Activated CD8-positive, alpha-beta memory T cell treated with anti-CD3 and anti-CD28 coated beads for 4 hours (primary cell): ENCODE measurements at regions not wholly inside any gene's neighbourhood (a gene's known extent, or its start where the extent isn't known, plus 50 kb on each side); places are given as distances from the start of the nearest gene placed in this dataset.
"Not testable (repeated sequence)": the region's sequence is repeated elsewhere in the genome, so short reads cannot be mapped to it uniquely, and the experiment has no call there.

Experiments
- DNase-seq, 2 donors: peaks; one replicate each; pipeline ENCODE4 v3.0.0-alpha.2; 2020; ENCODE audit warnings: low read depth in 2 of 2

DNA sequence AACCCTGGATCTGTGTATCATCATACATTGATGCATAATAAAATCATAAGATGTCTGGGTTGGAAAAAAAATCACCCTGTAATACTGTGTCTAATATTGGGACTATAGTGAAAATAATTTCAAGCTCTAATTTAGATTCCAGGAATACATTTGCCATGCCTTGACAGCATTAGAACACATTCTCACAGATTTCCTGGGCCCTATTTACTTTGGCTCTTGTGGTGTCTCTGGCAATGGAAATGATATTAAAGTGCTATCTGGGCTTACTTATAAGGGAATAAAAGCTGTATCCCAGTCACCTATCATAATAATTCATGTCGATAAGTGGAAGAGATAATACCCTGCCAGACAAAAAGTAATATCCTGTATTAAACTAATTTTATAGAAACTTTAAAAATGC, 472.0 kb downstream of the ZPLD1 start:
- no peak for DNase-seq

DNA sequence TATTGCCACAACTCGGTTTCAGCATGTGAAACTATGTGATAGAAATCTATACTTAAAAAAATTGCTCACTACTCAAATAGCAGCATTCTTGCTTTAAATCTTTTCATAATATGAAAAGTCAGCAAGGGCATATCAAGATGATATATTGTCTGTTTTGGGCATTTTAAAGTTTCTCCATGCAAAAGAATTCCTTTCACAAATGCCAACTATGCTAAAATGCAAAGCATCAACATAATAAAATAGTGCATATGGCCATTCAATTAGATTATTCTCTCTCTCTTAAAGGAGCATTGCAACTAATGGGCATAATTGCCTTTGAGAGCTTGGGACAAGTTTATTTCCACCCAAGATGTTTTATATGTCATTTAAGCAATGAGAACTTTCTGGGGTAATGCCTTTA, 475.1 kb downstream of the ZPLD1 start:
- DNase-seq: no peak

- DNase-seq: no peak
Measured at GRCh38 chr3:102916532-102916931, 481.7 kb downstream of the ZPLD1 start.

DNA sequence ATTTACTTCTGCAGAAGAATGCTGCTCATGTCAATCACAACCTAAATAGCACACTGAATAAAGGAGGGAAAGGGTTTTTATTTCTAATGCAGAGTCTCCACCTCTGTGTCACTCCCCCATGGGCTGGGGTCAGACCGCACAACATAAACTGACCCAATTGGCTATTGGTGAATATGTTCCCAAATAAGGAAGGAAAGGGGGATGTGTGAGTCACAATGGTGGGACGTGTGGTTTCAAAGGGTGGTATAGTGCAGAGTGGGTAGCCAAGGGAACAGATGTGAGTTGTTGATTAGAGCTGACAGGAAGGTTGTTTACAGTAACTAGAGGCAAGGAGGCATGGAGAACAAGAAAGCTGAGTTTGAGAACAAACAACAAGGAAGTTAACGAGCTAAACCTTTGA, 491.8 kb downstream of the ZPLD1 start:
- DNase-seq: no peak

GRCh38 chr3:102933377-102933776, 498.6 kb downstream of the ZPLD1 start:
- DNase-seq: no peak

GRCh38 chr3:102936511-102937045, 501.8 kb downstream of the ZPLD1 start:
- DNase-seq: no peak

DNA sequence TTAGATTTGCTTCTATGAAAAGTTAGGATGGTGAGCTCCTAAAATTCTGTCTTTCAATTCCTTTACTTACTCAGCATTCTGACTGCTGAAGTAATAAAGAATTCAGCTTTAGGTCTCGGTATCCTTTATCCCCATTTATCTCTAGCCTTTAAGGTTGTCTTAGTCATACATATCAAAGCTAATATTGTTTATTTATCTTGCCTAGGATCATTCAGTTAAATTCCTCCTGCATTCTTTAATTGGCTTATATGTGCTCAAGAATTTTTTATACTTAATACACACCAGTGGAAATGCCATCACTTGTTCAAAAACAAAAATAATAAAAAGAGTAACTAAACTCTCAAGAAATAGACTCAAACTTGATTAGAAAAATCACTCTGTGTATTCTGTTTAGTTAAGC, 507.0 kb downstream of the ZPLD1 start:
- no peak for DNase-seq

GRCh38 chr3:102946445-102946844, 511.6 kb downstream of the ZPLD1 start:
- DNase-seq: not testable (repeated sequence)

DNA sequence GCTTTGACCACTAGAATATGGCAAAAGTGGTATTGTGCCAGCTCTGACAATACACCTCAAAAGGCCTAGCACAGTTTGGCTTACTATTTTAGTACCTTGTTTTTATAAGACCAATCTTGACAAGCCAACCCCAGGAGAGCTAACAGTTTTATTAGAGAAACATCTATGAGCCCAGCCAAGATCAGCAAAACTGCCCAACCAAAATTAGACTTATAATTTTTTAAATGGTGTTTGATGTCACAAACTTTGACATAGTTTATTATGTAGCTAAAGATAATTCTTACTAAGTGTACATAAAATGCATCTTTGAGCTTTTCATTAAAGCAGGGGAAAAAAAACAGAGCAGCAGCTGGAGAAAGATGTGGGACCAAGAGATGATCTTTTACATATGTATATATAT, 537.5 kb downstream of the ZPLD1 start:
- no peak for DNase-seq

DNA sequence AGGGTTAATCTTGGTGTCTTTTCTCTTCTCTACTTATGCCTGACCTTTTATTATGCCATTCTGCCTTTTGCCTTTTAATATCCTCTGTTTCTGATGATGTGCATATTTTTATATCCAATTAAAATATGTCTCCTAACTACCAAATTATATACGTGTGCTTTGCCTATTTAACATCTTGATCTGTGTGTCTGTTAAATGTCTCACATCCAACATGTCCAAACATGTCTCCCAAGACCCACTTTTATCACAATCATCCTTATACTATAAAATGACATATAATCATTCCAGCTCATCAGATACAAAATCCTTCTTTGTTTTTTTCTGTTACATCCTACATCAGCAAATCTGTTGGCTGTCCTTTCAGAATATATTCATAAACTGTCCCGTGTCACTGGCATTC, 539.5 kb downstream of the ZPLD1 start:
- no peak for DNase-seq

- no peak for DNase-seq
Measured at GRCh38 chr3:102979191-102979590, 544.4 kb downstream of the ZPLD1 start.

DNA sequence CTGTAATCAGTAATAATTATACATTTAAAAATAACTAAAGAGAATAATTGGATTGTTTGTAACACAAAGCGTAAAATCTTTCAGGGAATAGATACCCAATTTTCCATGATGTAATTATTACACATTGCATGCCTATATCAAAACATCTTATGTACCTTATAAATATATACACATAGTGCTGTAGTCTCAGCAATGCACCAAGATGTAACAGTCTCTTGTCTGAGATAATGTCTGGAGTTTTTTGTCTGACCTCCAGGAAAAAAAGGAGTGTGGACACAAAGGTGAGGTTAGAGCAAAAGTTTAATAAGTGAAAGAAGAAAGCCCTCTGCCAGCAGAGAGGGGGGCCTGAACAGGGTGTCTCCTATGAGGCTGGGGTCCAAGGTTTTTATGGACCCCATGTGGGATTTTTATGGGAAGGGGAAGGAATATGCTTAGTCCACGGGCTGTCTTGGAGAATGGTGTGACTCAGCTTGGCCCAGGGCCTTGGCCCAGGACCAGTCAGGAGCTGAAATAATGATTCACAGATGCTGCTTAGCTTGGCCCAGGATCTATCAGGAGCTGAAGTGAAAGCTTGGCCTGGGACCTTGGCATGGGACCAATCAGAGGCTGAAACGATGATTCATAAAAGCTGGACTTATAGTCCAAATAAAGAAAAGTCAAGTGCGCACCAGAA, 545.0 kb downstream of the ZPLD1 start:
- no peak for DNase-seq

GRCh38 chr3:102980355-102980696, 545.5 kb downstream of the ZPLD1 start:
- DNase-seq: no peak

- DNase-seq: no peak
Measured at GRCh38 chr3:103002425-103003176, 567.8 kb downstream of the ZPLD1 start.

GRCh38 chr3:103006526-103007183, 571.8 kb downstream of the ZPLD1 start:
- DNase-seq: no peak

DNA sequence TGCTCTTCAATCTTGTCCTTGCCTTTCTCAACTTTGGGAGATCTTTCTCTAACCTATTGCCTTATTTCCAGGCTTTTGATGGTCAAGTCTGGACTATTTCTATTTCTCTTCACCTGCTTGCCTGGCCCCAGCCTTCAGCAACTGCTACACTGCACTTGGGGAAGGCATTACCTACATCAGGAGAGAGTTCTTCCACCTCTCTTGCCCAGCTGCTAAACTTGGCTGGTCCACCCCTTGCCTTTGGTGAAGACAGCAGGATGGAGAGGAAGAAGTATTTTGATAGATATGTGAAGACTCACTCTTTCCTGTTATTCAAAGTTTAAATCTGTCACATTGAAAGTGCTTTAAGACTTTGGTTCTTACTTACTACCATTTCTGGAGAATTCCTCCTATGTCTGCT, 574.8 kb downstream of the ZPLD1 start:
- DNase-seq: no peak

DNA sequence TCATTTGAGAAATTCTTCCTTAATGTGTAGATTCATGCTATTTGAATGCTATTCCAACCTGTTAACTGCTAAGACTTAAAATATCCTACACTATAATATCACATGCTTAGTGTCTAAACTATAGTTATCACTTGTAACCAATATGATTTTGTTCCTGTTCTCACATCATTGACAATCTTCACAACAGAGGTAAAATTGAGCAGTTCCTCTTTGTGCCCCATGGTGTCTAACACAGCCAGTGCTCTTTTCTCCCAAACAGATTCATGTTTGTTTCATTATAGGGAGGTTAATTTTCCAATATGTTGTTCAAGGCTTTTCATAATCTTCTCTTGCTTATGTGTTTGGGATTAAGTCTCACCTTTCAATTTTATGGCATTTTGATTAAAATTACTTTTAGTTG, 591.1 kb downstream of the ZPLD1 start:
- no peak for DNase-seq

DNA sequence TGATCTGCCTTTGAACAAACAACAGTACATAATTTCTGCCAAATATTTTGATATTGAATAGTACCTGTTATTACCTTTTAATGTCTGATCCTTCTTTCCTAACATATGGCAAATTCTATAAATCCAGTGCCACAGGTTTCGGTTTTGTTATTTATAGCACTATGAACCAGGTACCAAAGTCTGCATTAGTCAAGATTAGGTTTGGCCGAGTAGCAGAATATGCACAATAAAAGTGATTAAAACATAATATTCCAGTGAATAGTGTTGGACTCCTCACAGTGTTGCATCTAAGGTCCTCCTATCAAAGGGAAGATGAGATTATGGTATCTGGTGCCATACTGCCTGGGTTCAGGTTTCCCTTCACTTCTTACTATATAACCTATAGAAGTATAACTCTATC, 599.0 kb downstream of the ZPLD1 start:
- no peak for DNase-seq

- DNase-seq: no peak
Measured at GRCh38 chr3:103047640-103048039, 612.8 kb downstream of the ZPLD1 start.

DNA sequence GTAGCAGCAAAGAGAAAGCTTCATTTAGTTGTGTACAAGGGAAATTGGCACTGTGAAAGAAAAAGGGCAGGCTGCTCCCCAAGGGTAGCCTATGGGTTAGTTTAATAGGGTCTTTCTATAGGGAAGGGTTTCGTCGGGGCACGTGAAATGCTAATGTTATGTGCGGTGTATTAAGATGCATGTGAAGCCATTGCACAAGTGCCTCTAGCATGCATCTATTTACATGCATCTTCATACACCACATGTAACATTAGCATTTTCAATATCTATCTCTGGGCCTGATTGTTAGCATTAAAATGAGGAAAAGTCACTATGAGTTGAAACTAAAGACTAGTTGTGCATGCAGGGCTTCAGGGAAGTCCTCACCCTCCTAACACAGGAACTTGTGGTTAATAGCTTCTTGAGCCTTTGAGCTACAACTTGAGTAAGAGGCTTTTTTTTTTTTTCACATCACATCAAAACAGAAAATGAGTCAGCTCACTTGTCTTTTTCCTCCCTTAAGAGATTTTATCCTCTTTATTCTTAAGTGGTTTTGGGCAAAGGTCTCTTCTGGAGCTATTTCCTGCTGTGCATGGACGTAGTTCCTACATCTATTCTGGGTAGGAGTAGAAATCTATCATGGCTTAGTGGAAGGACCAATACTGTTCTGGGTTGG, 613.4 kb downstream of the ZPLD1 start:
- no peak for DNase-seq

DNA sequence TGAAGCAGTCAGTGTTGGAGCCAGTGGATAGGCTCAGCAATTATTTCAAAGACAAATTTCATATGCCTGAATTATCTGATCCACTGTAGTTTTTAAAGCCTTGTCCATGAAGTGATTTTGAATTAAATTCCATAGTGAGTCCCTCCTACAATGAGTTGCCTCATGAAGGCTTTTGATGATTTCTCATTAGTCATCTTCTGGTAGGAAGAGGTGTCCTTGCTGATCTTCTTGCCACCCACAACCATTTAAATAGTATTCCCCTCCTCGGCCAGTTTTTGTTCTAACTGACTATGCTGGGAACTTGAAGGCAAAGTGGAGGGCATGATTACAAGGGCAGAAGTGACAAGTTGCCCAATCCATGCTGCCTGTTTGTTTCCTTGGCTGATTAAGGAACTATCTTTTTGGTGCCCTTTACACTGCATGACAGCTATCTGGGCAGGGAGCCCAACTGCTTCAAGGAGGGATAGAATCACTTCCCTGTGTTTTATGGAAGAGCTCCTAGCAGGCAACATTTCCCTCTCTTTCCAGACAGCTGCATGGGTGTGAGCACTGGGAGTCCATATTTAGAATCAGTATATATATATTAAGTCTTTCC, 617.5 kb downstream of the ZPLD1 start:
- DNase-seq: no peak

GRCh38 chr3:103055021-103055520, 620.3 kb downstream of the ZPLD1 start:
- no peak for DNase-seq
